ENCODE measurements at regions not wholly inside any gene's neighbourhood (a gene's known extent, or its start where the extent isn't known, plus 50 kb on each side); places are given as distances from the start of the nearest gene placed in this dataset.

DNA sequence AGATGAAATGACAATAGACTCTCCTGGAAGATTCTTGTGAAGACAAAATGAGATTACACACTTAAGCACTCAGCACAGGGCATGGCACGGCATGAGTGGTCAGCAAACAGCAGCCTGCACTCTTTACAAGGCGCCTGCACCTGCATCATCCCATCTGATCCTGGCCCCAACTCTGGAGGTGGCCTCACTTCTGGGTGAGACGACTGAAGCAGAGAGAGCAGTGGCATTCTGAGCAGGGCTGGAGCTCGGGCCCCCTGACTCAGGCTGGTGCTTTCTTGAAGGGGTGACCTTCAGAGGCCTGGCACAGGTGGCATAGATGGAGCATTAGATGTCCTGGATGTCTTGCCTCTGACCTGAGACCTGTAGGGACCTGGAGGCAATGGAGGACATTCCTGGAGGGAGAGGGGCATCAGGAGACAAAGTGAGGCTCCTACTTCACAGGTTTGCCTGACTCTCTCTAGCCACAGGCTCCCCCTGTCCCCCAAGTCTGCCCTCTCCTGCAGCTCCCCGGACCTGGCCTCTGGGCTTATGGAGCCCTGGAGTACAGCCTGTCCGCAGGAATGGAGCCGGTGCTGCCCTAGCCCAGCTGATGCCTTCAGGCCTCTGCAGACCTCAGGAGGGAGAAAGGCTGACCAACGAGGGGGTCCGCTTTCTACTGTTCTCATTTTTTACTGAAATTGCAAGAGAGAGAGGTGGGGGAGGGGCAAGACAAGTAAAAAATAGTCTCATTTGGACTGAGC is 65.5 kb upstream of the THY1 start:
- DNase-seq: no peak

DNA sequence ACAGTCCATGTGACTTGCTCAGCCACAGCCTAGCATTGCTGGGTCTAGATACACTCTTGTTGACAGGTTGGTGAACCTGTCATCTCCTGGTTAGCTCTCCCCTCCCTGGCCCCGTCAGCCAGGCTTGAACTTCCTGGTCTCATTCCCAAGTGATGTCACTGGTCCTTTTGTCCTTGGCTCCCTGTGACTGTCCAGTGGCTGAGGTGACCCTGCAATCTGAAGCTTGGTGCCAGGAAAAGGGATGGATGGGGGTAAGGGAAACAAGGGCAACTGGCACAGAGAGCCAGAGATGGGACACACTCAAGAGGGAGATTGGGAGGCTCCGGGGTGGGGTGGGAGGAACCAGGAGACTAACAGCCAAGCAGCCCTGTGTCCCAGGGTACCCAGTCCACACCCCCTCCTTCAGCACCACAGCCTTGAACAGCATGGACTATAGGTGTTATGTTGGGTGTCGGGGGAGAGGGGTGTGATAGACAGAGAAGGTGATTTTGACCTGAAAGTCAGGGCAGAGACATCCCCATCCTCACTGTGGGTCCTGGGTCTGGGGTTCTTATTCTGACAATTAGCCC is 63.8 kb upstream of the THY1 start:
- DNase-seq: no peak

DNA sequence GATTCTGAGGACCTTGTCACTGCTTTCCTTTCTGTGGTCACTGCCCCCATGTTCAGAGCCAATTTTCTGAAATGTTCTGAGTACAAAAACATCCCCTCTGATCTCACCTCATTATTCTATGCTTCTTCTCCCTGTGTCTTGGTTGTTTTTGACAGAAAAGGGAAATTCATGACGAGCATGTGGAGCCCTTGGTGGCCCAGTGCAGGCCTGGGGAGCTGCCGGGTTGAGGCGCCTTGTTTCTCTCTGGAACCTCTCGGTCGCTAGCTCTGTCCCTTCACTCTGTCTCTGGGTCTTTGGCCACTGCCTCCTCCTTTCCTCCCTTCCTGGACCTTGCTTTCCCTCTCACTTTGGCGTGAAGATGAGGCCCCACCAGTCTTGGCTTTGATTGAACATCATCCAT is 63.0 kb upstream of the THY1 start:
- no peak for DNase-seq

DNA sequence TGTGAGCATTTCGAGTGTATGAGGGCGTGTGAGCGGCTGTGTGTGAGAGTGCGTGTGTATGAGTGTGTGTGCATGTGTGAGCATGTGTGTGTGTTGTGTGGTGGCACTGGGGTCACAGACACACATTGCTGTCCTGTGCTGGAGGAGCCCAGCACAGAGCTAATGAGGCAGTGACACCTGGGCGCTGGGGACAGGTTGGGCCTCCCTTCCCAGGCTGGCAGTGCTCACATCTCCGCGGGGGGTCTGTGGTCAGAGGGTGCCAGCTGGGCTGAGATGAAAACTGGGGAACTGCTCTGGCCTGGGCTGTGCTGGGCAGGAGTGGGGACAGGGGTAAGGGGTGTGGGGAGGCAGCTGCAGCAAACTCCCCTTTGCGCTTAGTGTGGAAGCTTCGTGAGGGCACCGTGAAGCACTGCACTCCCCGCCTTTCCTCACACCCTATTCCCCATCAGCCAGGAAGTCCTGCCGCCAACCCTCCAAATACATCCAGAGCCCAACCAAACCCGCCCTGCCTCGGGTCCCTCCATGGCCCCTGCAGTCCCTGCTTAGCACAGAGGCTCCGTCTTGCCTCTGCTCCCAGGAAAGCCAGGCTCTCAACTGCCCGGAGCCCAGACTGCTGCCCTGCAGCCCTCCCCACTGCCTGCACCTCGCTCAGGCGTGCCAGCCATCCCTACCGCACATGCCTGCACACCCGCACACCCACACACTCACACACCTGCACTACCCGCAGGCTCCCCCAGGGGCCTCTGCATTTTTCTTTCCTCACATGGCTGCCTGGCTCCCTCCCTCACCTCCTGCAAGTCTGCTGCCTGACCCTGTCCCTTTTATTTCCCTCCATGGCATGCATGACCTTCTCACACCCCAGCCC is 62.0 kb upstream of the THY1 start:
- DNase-seq: no peak

DNA sequence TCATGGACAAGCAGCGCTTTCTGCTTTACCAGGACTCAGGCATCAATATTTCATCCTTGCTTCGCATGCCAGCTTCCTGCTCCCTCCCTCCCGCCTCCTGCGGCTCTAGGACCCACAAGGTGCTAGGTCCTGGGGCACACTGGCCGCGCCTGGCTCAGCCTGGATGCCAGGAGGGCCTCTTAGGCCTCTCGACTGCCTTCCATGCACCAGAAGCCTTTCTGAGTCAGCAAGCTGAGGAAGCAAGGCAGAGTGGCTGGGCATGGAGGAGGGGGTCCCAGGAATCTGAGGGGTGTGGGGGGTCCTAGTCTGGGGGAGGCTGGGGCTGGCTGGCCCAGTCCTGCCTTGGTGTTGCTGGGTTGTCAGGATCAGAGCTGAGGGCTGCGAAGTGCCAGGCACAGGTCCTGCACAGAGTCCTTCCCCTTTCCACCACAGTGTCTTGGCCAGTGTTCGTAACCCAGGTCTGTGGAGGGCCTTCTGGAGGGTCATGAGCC is 61.0 kb upstream of the THY1 start:
- DNase-seq: no peak

DNA sequence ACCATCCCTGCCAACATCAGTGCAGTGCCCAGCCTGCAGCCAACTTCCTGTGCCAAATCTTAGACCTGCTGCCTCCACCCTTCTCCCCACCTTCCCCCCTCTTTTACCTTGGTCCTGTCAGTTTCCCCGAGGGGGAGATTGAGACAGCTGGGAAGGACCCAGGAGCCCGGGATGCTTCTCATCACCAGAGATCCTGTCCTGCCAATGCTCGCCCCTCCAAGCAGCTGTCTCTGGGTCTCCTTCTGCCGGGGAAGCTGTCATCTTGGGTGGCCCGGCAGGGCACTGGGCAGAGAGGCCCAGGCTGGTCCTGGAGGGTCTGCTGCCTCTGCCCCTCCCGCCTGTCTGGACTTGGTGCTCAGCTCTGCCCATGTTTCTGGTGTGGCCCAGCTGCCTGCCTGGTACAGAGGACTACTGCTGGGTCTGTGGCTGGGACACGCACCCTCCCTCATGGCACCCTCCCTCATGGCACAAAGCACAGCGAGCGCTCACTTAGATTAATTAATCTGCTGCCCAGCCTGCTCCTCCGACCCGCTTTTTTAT is 60.4 kb upstream of the THY1 start:
- DNase-seq: no peak

DNA sequence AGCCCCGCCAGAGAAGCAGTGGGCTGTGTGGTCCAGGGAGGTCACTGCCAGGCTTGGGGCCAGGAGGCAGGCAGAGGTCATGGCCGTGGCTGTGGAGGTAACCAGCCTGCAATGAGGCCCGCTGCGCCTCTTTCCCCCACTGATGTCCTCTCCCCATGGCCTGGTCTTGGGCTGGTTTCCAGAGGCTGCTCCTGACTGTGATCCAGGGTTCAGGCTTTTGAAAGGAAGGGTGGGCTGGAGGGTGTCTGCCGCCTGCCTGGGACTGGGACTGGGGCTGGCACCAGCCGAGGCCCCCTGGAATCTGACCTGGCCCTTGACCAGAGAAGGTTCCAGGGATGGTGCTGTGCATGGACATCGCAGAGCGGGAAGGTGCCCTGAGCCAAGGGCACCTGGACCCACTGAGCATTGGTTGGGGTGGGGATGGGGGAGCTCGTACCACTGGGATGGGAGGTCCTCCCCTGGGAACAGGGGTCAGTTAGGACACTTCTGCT is 59.6 kb upstream of the THY1 start:
- no peak for DNase-seq

DNA sequence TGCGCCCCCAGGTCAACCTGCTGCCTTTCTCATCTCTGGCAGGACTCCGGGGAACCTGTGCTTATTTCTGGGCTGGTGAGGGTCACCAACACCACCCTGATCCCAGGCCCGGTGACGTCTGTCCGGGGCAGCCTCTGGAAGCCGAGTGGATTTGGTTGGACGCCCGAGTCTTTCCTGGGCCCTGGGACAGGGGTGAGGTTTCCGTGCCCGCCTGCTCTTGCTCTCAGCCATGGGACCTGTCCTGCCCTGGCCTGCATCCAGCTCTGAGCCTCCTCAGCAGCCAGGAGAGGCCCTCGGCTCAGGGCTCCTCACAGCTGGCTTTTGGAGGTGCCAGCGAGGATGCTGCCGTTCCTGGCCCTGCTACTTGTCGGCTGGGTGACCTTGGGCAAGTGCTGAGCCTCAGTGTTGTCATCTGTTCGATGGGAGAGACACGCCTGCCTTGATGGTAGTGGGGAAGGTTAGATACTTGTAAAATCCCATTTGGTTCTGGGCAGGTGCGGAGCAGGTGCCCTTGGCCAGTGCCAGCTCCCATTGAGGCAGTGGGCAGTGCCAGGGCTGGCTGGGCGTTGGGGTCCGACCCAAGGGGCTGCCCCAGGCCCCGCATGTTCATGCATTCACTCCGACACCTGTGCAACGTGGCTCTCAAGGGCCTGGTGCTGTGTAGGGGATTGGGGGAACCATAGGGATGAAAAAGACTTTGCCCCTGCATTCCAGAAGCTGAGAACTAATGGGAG is 58.9 kb upstream of the THY1 start:
- DNase-seq: no peak

DNA sequence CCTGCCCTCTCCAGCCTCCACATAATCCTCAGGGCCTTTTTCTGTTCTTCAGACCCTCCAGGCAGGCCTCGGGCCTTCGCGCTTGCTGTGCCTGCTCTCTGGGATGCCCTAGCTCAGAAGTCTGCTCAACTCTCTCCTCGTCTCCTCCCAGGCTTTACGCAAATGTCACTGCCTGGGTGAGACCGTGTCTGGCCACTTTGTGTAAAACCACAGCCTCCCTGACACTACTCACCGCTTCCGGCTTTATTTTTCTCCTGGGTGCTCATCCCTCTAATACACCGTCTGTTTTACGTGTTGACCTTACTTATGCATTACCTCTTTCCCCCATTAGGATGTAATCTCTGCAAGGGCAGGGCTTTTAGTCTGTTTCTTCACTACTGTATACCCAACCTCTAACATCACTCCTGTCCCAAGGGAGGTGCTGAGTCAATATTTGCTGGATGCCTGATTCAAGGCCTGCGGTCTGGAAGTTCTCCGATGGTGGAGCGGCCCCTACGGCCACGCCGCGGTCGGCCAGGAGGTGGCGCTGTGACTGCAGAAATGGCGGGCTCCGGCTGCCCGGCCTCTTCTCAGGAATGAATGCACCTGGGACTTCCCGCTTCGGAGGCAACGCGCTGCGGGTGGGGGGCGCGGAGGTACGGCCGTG is 58.2 kb upstream of the THY1 start:
- peak; percentile 54 for DNase-seq

DNA sequence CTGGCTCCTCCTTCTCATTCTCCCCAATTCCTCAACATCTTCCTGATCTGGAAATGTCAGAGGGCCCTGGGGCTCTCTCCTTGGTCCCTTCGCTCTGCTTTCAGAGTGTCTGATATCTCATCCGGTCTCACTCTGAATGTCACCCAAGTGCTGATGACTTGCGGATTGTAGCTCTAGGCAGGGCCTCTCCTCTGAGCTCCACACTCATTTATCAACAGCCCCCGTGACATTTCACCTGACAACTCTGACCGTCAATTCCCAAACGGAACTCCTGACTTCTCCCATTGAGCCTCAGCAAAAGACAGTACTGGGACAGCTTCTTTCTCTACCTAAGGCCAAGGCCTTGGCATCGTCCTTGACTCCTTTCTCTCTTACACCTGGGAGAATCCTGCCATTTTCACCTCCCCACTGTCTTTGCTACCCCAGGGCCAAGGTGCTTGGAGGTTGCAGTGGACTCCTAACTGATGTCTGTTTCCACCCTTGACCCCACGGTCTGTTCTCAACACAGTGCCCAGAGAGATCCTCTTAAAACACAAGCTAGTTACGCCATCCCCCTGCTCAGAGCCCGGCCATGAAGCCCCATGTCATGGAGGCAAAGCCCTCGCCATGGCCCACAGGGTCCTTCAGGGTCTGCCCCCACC is 57.5 kb upstream of the THY1 start:
- DNase-seq: no peak

DNA sequence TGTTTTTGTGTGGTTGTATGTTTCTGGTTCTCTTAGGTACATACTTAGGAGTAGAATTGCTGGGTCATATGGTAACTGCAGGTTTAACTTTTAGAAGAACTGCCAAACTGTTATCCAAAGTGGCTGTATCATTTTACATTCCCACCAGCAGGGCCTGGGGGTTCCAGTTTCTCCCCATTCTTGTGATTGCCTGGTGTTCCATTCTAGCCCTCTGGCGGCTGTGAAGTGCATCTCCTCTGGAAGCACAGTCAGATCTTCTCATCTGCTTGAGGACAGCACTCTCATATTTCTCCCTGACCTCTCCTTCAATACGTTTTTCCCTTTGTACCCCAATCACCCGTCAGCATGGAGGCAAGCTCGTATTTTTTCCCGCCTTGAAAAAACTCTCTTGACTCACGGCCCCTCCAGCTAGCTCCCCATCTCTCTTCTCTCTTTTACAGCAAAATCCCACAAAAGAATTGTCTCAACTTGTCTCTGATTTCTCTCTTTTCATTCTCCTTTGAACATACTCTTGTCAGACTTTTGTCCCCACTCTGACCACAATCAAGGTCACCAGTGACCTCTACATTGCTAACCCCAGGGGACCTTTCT is 56.8 kb upstream of the THY1 start:
- DNase-seq: no peak

DNA sequence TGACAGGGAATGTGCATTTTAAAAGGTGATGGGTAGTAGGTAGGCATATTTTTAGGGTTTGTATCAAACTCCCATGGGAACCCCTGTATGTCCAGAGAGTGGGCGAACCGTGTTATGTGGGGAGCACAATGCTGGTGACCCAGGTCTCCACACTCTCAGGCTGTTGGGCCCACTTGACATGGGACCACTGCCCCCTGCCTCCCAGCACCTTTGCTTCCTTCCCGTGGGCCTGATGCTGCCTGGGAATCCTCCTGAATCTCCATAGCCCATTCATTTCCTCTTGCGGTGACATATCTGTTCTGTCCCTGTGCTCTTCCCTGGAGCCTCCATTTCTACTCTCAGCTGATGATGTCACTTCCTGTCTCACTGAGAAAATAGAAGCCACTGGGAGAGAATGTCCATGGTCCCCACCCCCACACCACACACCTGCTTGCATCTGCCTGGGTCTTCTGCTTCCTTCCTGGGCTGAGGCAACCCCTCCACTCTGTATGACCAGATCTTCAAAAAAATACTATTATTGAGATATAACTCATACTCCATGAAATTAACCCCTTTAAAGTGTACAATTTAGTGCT is 55.8 kb upstream of the THY1 start:
- DNase-seq: no peak

DNA sequence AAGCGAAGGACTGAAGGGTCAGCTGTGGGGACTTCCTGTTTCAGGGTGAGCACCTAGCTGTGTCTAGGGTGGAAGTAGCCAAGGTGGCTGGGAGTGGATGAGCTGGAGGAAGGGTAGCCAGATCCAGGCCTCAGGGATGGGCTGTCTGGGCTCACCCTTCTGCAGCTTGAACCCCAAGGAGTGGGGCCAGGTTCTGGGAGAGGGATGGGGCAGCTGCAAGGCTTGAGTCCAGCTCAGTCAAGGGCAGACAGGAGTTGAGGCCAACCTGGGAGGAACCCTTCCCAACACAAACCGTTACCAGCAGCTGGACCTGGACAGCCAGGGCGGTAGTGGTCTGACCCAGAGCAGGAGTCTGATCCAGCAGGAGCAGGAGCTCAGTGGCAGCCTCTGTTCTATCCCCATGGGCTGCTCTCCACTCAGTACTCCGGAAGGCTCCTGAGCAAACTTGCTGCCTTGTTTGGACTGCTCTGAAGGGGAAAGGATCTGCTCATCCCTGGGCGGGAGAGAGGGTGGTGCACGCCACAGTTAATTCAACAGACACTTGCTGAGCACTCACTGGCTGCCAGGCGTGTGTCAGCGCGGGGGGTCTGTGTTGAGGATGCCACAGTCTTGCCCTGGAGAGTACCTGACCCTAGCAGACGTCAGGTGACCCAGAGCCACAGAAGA is 53.8 kb upstream of the THY1 start:
- no peak for DNase-seq

DNA sequence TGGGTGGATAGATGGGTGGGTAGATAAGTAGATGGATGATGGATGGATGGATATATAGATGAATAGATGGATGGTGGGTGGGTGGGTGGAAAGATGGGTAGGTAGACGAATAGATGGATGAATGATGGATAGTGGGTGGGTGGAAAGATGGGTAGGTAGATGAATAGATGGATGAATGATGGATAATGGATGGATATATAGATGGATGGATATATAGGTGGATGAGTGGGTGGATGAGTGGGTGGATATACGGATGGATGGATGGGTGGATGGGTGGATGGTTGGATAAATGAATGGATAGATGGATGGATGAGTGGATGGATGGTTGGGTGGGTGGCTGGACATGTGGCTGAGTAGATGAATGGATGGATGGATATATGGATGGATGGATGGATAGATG is 53.1 kb upstream of the THY1 start:
- no peak for DNase-seq

DNA sequence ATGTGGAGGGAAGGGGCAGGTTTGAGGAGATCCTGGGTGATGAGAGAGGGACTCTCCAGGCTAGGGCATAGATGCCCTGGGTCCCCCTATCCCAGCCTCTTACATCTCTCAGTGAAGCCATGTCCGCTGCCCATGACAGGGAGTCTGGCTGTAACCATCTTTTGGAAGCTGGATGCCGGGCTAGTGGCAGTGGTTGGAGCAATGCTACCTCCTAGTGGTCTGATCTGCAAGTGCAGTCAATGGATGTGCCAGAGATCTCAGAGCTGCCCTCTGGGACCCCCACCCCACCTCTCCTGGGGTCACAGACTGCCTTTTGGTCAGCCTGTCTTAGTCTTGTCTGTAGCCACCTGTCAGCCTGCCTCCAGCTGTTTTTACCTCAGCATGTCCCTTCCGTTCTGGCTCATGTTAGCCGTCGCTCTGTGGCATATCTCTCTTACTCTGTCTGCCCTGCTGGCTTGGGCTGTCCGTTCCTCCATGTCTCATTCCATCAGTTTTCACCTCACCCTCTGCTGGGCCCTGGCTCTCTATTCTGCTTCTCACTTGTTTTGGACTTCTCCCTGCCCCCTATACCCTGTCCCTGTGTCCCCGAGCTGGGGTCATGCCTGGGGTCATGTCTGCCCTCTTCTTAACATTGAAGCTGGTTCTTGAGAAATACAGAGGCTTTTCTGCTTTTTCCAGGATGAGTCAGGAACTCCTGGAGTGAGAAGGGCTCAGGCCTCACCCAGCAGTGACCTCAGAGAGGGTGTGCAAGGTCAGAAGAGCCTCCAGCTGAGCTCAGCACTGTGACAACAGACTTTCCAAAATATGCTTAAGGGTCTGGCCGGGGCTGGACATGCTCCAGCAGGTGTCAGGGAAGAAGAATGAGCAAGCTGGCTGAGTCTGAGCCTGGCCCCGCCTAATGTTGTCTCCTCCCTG is 52.0 kb upstream of the THY1 start:
- peak; percentile 41 for DNase-seq

DNA sequence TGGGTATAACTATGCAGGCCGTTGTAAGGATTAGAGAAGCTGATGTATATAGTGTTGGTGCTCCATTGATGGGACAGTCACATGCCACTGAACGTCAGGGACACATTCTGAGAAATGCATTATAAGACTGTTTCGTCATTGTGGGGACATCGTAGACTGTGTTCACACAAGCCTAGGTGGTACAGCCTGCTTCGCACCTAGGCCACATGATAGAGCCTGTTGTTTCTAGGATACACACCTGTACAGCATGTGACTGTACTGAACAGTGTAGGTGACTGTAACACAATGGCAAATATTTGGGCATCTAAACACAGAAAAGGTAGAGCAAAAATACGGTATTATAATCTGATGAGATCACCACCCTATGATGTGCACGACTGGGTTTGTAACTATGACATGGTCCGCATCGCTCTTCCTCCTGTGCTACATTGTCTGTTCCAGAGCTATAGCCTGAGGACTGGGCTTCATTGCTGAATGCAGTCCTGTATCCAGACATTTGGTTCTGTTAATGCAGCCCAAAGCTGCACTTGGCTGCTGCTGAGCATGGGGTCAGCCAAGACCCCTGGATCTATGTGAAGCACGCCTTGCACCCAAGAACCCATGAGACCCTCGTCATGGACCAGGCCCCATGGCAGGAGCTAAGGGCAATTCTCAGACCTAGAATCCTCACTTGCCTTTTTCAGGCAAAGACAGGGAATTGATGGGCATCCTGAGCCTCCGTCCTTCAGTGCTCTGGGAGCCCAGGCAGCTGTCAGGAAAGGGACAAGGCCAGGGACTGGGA is 51.1 kb upstream of the THY1 start:
- DNase-seq: no peak

DNA sequence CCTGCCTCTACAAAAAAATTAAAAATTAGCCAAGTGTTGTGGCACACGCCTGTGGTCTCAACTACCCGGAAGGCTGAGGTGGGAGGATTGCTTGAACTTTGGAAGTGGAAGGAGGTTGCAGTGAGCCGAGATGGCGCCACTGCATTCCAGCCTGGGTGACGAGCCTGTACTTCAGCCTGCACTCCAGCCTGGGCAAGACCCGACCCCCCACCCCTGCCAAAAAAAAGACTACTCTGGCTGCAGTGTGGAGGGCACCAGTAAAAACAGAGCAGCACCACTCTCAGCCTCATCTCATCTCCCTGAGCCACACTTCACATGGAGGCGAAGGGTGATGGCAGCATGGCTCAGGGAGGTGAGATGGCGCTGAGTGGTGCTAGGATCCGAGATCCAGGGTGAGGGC is 50.3 kb upstream of the THY1 start:
- no peak for DNase-seq

DNA sequence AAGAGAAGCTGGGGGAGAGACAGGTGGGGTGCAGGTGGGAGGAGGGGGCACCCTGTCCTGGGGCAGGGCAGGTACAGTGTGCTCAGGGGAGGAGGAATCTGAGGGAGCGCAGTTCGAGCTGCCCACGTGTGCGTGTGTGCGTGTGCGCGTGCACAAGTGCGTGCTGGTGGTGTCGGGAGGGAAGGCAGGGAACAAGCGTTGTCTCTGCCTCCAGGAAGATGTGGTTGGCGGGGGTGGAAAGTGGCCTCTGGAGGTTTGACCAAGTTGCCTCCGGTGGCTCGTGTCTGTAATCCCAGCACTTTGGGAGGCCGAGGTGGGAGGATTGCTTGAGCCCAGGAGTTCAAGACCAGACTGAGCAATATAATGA is 49.9 kb upstream of the THY1 start:
- DNase-seq: no peak

All from CD4-positive, alpha-beta T cell treated with Interleukin-15 for 1 hour (primary cell).